Bronchial epithelial cell (primary cell): ENCODE measurements at regions not wholly inside any gene's neighbourhood (a gene's known extent, or its start where the extent isn't known, plus 50 kb on each side); places are given as distances from the start of the nearest gene placed in this dataset.

Experiments
- DNase-seq: peaks from one replicate; pipeline ENCODE4 v3.0.0-alpha.2; 2010; ENCODE audit warnings: low read depth
- FAIRE-seq: peaks from 2 replicates; lab custom pipeline; 2011; peaks lifted over from hg19 to GRCh38; lab: Jason Lieb, UNC
- H3K27me3 ChIP-seq: 2 replicates; pipeline ENCODE4 v1.5.1; 2011; ENCODE audit warnings: low read length; ENCODE audit not compliant: control insufficient read depth, insufficient read depth
- H3K36me3 ChIP-seq: 2 replicates; pipeline ENCODE4 v1.5.1; 2011; ENCODE audit warnings: low read length; ENCODE audit not compliant: control insufficient read depth, insufficient read depth
- H3K4me3 ChIP-seq: 2 replicates; pipeline ENCODE4 v1.5.1; 2011; ENCODE audit warnings: mild to moderate bottlenecking, low read depth, low read length, control low read depth
- CTCF ChIP-seq: IDR thresholded peaks from 2 replicates; pipeline ENCODE4 v1.5.1; 2011; ENCODE audit warnings: mild to moderate bottlenecking, moderate library complexity, low read length, control low read depth, inconsistent platforms; ENCODE audit not compliant: insufficient read depth, severe bottlenecking

DNA sequence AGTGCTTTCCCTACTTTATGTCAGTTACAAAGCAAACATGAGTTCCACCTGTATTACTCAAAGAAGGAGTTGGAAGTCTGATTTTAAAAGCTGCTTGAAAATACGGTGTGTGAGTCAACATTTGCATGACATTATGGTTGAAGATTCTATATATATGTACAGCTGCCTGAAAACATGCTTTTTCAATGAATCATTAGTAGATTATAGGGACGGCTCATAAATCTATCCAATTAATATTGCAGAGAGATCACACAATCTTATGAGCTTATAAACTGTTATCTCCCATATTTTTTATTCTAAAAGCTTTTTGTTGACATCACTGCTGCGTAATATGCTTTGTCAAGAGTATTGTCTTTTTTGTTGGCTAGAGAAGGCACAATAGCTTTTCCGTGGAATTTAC is 873.8 kb downstream of the SLITRK6 start:
- H3K27me3 ChIP-seq = no peaks in the 10 kb centered on the region
- H3K36me3 ChIP-seq = no peaks in the 10 kb centered on the region
- no peak for TF ChIP-seq CTCF
- DNase-seq = peak; percentile 89
- H3K4me3 ChIP-seq = no peak overlapping the region
- FAIRE-seq = no peak

GRCh38 chr13:84923831-84924230 is 875.4 kb downstream of the SLITRK6 start:
- H3K4me3 ChIP-seq = no peak overlapping the region
- no peaks in the 10 kb centered on the region for H3K36me3 ChIP-seq
- H3K27me3 ChIP-seq = no peaks in the 10 kb centered on the region
- no peak for TF ChIP-seq CTCF
- DNase-seq (no peak), FAIRE-seq (no peak)

- TF ChIP-seq CTCF = no peak
- Histone ChIP-seq H3K27me3 (no peaks in the 10 kb centered on the region), H3K36me3 (no peaks in the 10 kb centered on the region), H3K4me3 (no peak overlapping the region)
- peak; percentile 55 for DNase-seq
- FAIRE-seq = no peak
Observed at GRCh38 chr13:84917252-84917878, 881.9 kb downstream of the SLITRK6 start.

DNA sequence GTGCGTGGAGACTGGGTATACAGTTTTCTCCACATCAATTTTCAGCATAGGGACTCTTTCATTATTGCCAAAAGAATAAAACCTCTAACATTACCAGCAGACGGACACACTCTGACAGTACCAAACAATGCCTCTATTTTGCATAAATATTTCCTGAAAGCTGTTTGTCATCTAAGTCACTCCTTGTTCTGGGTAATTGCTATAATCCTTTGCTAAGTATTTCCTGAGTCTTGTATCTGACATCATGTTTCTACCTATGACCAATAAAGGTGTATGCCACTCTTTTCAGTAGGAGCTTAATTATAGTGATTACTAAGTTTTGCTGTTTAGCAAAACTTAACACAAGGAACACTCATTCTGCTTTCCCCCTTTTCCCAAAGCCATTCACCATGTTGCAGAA is 886.5 kb downstream of the SLITRK6 start:
- DNase-seq = no peak
- H3K36me3 ChIP-seq = no peaks in the 10 kb centered on the region
- H3K4me3 ChIP-seq = no peak overlapping the region
- H3K27me3 ChIP-seq = no peaks in the 10 kb centered on the region
- FAIRE-seq = no peak
- no peak for TF ChIP-seq CTCF

DNA sequence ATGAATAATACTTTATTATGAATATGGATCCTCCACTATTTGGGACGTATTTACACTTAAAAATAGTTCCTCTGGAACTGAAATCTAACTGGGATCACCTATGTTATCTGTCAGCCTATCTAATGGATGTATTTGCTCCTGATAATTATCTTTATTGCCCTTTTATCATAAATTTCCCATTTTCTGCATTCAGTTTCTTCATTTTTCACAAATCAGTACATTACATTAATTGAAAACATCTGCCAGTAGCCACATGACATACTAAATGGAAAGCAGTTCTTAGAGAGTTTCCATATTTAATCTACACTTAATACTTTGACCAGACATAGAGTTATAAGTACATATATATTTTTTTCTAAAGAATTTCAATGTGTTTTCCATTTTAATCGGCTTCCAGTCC is 888.8 kb downstream of the SLITRK6 start:
- DNase-seq = no peak
- H3K27me3 ChIP-seq = no peaks in the 10 kb centered on the region
- H3K36me3 ChIP-seq = no peaks in the 10 kb centered on the region
- no peak for TF ChIP-seq CTCF
- H3K4me3 ChIP-seq = no peak overlapping the region
- no peak for FAIRE-seq

DNA sequence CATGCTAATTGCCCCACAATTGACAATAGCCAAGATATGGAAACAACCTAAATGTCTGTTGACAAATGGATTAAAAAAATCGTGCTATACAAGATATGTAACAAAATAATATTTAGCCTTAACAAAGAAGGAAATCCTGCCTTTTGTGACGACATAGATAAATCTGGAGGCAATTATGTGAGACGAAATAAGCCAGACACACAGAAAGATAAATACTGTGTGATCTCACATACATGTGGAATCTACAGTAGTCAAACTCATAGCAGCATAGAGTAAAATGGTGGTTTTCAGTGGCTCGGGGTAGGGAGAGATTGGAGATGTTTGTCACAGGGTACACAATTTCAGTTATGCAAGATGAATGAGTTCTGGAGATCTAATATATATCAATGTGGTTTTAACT is 895.8 kb downstream of the SLITRK6 start:
- H3K4me3 ChIP-seq = no peak overlapping the region
- TF ChIP-seq CTCF = no peak
- no peaks in the 10 kb centered on the region for H3K27me3 ChIP-seq
- DNase-seq (no peak), FAIRE-seq (no peak)
- no peaks in the 10 kb centered on the region for H3K36me3 ChIP-seq
